A673 (cell line): ENCODE measurements at regions not wholly inside any gene's neighbourhood (a gene's known extent, or its start where the extent isn't known, plus 50 kb on each side); places are given as distances from the start of the nearest gene placed in this dataset.

Experiments used
- BruUV-seq: library from RNA; stranded (reverse); fragments of 400-500 nt; replicated peaks from 2 replicates; lab custom pipeline; 2021; lab: Mats Ljungman, UMichigan
- CTCF ChIA-PET: fragments of 300-600 bp; sonication (Branson Sonifier 250); formaldehyde crosslinking; loops from one replicate; lab custom pipeline; 2022; ENCODE audit warnings: antibody characterized with exemption; lab: Charles Lee
- POLR2A ChIA-PET: fragments of 300-600 bp; sonication (Branson Sonifier 250); formaldehyde crosslinking; loops from one replicate; lab custom pipeline; 2022; ENCODE audit warnings: antibody characterized with exemption; ENCODE audit not compliant: low non-redundant PET; lab: Charles Lee
- DNase-seq: peaks from one replicate; pipeline ENCODE4 v3.0.0-alpha.2; 2015; ENCODE audit warnings: low spot score
- H3K27ac ChIP-seq: fragments of 200-600 bp; sonication (generic); 2 replicates; pipeline ENCODE4 v1.5.1; 2016; ENCODE audit warnings: mixed run types, low read depth, mild to moderate bottlenecking, mixed read lengths, antibody characterized with exemption, low read length; ENCODE audit not compliant: poor library complexity, severe bottlenecking
- H3K27me3 ChIP-seq: fragments of 200-600 bp; sonication (generic); replicated peaks from 2 replicates; pipeline ENCODE4 v1.6.1; 2017; ENCODE audit warnings: mixed run types, low read depth, mild to moderate bottlenecking, mixed read lengths, antibody characterized with exemption, low read length; ENCODE audit not compliant: insufficient read depth, poor library complexity
- H3K36me3 ChIP-seq: fragments of 200-600 bp; sonication (generic); 2 replicates; pipeline ENCODE4 v1.6.1; 2016; ENCODE audit warnings: mixed run types, mild to moderate bottlenecking, mixed read lengths, antibody characterized with exemption, low read length; ENCODE audit not compliant: insufficient read depth, poor library complexity, severe bottlenecking
- H3K4me1 ChIP-seq: fragments of 200-600 bp; sonication (generic); 2 replicates; pipeline ENCODE4 v1.6.1; 2017; ENCODE audit warnings: mixed run types, mild to moderate bottlenecking, mixed read lengths, antibody characterized with exemption, low read length; ENCODE audit not compliant: insufficient read depth, poor library complexity, severe bottlenecking
- H3K4me3 ChIP-seq: fragments of 200-600 bp; sonication (generic); 2 replicates; pipeline ENCODE4 v1.5.1; 2016; ENCODE audit warnings: low read depth, mixed run types, mild to moderate bottlenecking, mixed read lengths, low read length; ENCODE audit not compliant: poor library complexity, severe bottlenecking
- H3K9me3 ChIP-seq: fragments of 200-600 bp; sonication (generic); 2 replicates; pipeline ENCODE4 v1.6.1; 2016; ENCODE audit warnings: mixed run types, low read depth, mild to moderate bottlenecking, mixed read lengths, antibody characterized with exemption, low read length; ENCODE audit not compliant: poor library complexity, severe bottlenecking
- CTCF ChIP-seq: fragments of 300-800, 200-600 bp; sonication (generic); conservative IDR thresholded peaks from 2 replicates; pipeline ENCODE4 v1.5.1; 2017; ENCODE audit warnings: low read depth, mild to moderate bottlenecking, antibody characterized with exemption, low read length, moderate library complexity, mixed read lengths
- EZH2 ChIP-seq: fragments of 200-600 bp; sonication (generic); IDR thresholded peaks from 2 replicates; pipeline ENCODE4 v1.6.1; 2017; ENCODE audit warnings: borderline replicate concordance, low read depth, mild to moderate bottlenecking, mixed read lengths, antibody characterized with exemption, low read length; ENCODE audit not compliant: poor library complexity, severe bottlenecking
- intact Hi-C: fragments of 100-400 bp; cut with micrococcal nuclease; formaldehyde crosslinking; loops from one replicate; pipeline ENCODE4 v1.10.0; 2022; ENCODE audit not compliant: unreplicated experiment

- Histone ChIP-seq H3K27ac (no peak overlapping the region), H3K9me3 (no peaks in the 10 kb centered on the region), H3K36me3 (no peaks in the 10 kb centered on the region), H3K27me3 (no peaks in the 10 kb centered on the region), H3K4me3 (no peak overlapping the region), H3K4me1 (no peaks in the 10 kb centered on the region)
- TF ChIP-seq EZH2, result no peak
- TF ChIP-seq CTCF, result no peak
- CTCF ChIA-PET, result no interaction called here
- BruUV-seq, result no TSS peak
- POLR2A ChIA-PET, result no interaction called here
- intact Hi-C loops, result no loop called here
- DNase-seq, result no peak
Measured at GRCh38 chr2:190119257-190119656, 56.7 kb upstream of the MSTN start.

GRCh38 chr2:190117305-190117704 is 54.8 kb upstream of the MSTN start:
- Histone ChIP-seq H3K9me3 (no peaks in the 10 kb centered on the region), H3K27ac (no peak overlapping the region), H3K36me3 (no peaks in the 10 kb centered on the region), H3K4me3 (no peak overlapping the region), H3K27me3 (no peaks in the 10 kb centered on the region), H3K4me1 (no peaks in the 10 kb centered on the region)
- TF ChIP-seq EZH2 (no peak), CTCF (no peak)
- CTCF ChIA-PET, result no interaction called here
- no peak for DNase-seq
- POLR2A ChIA-PET, result no interaction called here
- intact Hi-C loops, result no loop called here
- no TSS peak for BruUV-seq

GRCh38 chr2:190113000-190113399 is 50.5 kb upstream of the MSTN start:
- Histone ChIP-seq H3K4me1 (no peaks in the 10 kb centered on the region), H3K27ac (no peak overlapping the region), H3K9me3 (no peaks in the 10 kb centered on the region), H3K4me3 (no peak overlapping the region), H3K36me3 (no peaks in the 10 kb centered on the region), H3K27me3 (no peaks in the 10 kb centered on the region)
- ChIA-PET CTCF (no interaction called here), POLR2A (no interaction called here)
- TF ChIP-seq CTCF (no peak), EZH2 (no peak)
- no TSS peak for BruUV-seq
- intact Hi-C loops, result no loop called here
- no peak for DNase-seq
